ENCODE measurements at regions not wholly inside any gene's neighbourhood (a gene's known extent, or its start where the extent isn't known, plus 50 kb on each side); places are given as distances from the start of the nearest gene placed in this dataset.

DNA sequence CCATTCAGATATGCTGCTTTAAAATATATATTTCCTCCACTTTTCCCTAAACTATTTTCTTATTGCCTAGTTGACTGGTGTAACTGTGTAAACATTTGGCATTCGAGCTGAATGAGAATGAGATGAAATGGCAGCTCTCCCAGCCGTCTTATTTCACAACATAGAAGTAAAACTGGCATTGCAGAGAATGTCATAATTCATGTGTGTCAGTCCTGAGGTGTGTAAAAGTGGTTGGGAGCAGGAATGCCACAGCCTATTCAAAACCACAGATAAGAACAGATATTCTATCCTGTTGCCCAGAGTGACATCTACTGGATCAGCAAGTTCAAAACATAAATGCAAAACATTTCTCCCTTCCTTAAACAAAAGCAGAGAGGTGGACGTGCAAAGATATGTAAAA is 565.5 kb upstream of the CHAC2 start:
- Histone ChIP-seq H3K9me3 (no peaks in the 10 kb centered on the region), H3K4me1 (no peaks in the 10 kb centered on the region), H3K4me3 (ENCODE audit: low read depth, low read length) (no peak overlapping the region), H3K27me3 (no peaks in the 10 kb centered on the region), H3K36me3 (no peaks in the 10 kb centered on the region)
- no peak for DNase-seq
- TF ChIP-seq, protein P1, sequence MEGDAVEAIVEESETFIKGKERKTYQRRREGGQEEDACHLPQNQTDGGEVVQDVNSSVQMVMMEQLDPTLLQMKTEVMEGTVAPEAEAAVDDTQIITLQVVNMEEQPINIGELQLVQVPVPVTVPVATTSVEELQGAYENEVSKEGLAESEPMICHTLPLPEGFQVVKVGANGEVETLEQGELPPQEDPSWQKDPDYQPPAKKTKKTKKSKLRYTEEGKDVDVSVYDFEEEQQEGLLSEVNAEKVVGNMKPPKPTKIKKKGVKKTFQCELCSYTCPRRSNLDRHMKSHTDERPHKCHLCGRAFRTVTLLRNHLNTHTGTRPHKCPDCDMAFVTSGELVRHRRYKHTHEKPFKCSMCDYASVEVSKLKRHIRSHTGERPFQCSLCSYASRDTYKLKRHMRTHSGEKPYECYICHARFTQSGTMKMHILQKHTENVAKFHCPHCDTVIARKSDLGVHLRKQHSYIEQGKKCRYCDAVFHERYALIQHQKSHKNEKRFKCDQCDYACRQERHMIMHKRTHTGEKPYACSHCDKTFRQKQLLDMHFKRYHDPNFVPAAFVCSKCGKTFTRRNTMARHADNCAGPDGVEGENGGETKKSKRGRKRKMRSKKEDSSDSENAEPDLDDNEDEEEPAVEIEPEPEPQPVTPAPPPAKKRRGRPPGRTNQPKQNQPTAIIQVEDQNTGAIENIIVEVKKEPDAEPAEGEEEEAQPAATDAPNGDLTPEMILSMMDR (IDR thresholded peaks at IDR 0.05; ENCODE audit: low read depth, low read length): peak; percentile 30

DNA sequence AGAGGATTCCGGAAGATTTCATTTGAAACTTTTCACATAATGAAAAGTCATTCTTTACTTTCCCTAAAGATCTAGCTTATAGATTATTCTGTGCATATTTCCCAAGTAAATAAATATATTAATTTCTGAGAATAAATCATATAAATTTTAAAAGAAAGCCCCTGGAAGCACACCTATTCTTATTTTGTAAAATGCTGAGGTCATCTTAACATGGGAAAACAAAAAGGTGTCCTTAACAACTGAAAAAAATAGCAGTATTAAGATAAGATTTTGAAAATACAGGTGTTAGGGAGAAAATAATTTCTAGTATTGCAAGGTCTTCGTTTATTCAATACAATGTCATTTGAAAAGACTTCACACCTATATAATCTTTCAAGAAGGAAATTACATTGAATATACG is 567.5 kb upstream of the CHAC2 start:
- no peaks in the 10 kb centered on the region for H3K36me3 ChIP-seq
- H3K9me3 ChIP-seq: no peaks in the 10 kb centered on the region
- no peaks in the 10 kb centered on the region for H3K27me3 ChIP-seq
- no peak for DNase-seq
- no peak overlapping the region for H3K4me3 ChIP-seq (ENCODE audit: low read depth, low read length)
- TF ChIP-seq, protein P1 (IDR thresholded peaks at IDR 0.05; ENCODE audit: low read depth, low read length): no peak
- no peaks in the 10 kb centered on the region for H3K4me1 ChIP-seq

- Histone ChIP-seq H3K27me3 (no peaks in the 10 kb centered on the region), H3K36me3 (no peaks in the 10 kb centered on the region), H3K4me3 (ENCODE audit: low read depth, low read length) (no peak overlapping the region), H3K4me1 (no peaks in the 10 kb centered on the region), H3K9me3 (no peaks in the 10 kb centered on the region)
- TF ChIP-seq, protein P1 (IDR thresholded peaks at IDR 0.05; ENCODE audit: low read depth, low read length): no peak
- DNase-seq: no peak
Measured at GRCh38 chr2:53188851-53189510, 578.6 kb upstream of the CHAC2 start.

- no peaks in the 10 kb centered on the region for H3K9me3 ChIP-seq
- no peaks in the 10 kb centered on the region for H3K27me3 ChIP-seq
- H3K4me3 ChIP-seq (ENCODE audit: low read depth, low read length): no peak overlapping the region
- no peaks in the 10 kb centered on the region for H3K36me3 ChIP-seq
- DNase-seq: no peak
- H3K4me1 ChIP-seq: peaks cover 2% of the 10 kb centered on the region; the same call in 1 of the 2 replicates
- TF ChIP-seq, protein P1 (IDR thresholded peaks at IDR 0.05; ENCODE audit: low read depth, low read length): no peak
Measured at GRCh38 chr2:53183581-53183980, 584.0 kb upstream of the CHAC2 start.

DNA sequence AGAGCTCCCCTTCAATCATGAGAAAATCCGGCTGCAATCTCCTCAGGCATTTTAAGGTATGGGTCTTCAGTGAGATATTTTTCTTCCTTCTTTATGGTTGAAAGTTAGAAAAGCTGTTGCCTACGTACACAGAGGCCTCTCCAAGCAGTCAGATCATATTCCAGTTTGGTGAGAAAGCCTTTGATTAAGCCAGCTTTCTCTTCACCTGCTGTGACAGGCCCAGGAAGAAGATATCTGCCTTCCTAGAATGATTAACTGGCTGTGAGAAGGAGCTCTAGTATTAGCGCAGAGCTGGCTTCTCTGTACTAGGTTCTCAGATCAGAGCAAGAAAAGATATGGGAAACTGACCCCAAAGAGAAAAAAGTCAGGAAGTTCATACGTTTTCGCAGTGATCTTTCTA is 585.0 kb upstream of the CHAC2 start:
- TF ChIP-seq, protein P1 (IDR thresholded peaks at IDR 0.05; ENCODE audit: low read depth, low read length): no peak
- H3K4me3 ChIP-seq (ENCODE audit: low read depth, low read length): no peak overlapping the region
- no peak for DNase-seq
- no peaks in the 10 kb centered on the region for H3K9me3 ChIP-seq
- H3K36me3 ChIP-seq: no peaks in the 10 kb centered on the region
- peaks cover 2% of the 10 kb centered on the region; the same call in 1 of the 2 replicates for H3K4me1 ChIP-seq
- no peaks in the 10 kb centered on the region for H3K27me3 ChIP-seq

DNA sequence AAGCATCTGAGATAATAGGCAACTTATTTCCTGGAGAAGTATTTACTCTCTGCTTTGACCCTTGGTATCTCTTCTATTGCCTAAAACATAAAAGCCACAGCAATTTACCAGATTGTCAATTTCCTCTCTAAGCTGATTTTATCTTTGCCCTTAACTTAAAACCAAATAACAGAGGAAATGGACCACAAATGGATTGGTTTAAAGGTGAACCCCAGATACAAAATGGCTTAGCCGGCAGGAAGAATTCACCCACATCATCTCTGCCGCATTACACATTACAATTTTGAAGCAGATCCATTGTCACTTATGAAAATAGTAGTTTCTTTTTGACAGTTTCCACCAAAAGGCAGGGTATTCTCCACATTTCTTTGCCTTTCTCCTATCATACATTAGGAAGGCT is 585.8 kb upstream of the CHAC2 start:
- Histone ChIP-seq H3K4me3 (ENCODE audit: low read depth, low read length) (no peak overlapping the region), H3K4me1 (peaks cover 2% of the 10 kb centered on the region; the same call in 1 of the 2 replicates), H3K36me3 (no peaks in the 10 kb centered on the region), H3K27me3 (no peaks in the 10 kb centered on the region), H3K9me3 (no peaks in the 10 kb centered on the region)
- TF ChIP-seq, protein P1 (IDR thresholded peaks at IDR 0.05; ENCODE audit: low read depth, low read length): no peak
- DNase-seq: no peak

All from BE2C (cell line).